OCI-LY7 (cell line): ENCODE measurements at regions not wholly inside any gene's neighbourhood (a gene's known extent, or its start where the extent isn't known, plus 50 kb on each side); places are given as distances from the start of the nearest gene placed in this dataset.

Experiments used
- EZH2phosphoT487 ChIP-seq: fragments of 200-600 bp; sonication (generic); IDR thresholded peaks from 2 replicates; pipeline ENCODE4 v1.6.1; 2018; ENCODE audit warnings: low read depth, borderline replicate concordance, mild to moderate bottlenecking, mixed run types, antibody characterized with exemption, low read length, moderate library complexity, mixed read lengths
- TF ChIP-seq, protein P1 (sequence below): fragments of 200-600 bp; sonication (generic); conservative IDR thresholded peaks from 2 replicates; pipeline ENCODE4 v1.5.1; 2014; ENCODE audit warnings: mild to moderate bottlenecking, antibody characterized with exemption, low read length, moderate library complexity, mixed read lengths

DNA sequence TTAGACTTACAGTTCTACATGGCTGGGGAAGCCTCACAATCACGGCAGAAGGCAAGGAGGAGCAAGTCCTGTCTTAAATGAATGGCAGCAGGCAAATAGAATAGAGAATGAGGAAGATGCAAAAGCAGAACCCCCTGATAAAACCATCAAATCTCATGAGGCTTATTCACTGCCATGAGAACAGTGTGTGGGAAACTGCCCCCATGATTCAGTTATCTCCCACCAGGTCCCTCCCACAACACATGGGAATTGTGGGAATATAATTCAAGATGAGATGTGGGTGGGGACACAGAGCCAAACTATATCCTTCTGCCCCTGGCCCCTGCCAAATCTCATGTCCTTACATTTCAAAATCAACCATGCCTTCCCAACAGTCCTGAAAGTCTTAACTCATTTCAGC lies 367.1 kb downstream of the MED10 start:
- TF ChIP-seq, protein P1, sequence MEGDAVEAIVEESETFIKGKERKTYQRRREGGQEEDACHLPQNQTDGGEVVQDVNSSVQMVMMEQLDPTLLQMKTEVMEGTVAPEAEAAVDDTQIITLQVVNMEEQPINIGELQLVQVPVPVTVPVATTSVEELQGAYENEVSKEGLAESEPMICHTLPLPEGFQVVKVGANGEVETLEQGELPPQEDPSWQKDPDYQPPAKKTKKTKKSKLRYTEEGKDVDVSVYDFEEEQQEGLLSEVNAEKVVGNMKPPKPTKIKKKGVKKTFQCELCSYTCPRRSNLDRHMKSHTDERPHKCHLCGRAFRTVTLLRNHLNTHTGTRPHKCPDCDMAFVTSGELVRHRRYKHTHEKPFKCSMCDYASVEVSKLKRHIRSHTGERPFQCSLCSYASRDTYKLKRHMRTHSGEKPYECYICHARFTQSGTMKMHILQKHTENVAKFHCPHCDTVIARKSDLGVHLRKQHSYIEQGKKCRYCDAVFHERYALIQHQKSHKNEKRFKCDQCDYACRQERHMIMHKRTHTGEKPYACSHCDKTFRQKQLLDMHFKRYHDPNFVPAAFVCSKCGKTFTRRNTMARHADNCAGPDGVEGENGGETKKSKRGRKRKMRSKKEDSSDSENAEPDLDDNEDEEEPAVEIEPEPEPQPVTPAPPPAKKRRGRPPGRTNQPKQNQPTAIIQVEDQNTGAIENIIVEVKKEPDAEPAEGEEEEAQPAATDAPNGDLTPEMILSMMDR, result no peak
- no peak for TF ChIP-seq EZH2phosphoT487
